ENCODE measurements at regions not wholly inside any gene's neighbourhood (a gene's known extent, or its start where the extent isn't known, plus 50 kb on each side); places are given as distances from the start of the nearest gene placed in this dataset.

- no peak for DNase-seq
Observed at GRCh38 chr3:155029941-155030340, 50.2 kb upstream of the MME start.

GRCh38 chr3:155026999-155027591, 53.0 kb upstream of the MME start:
- no peak for DNase-seq

- DNase-seq = no peak
Observed at GRCh38 chr3:155024006-155024638, 56.0 kb upstream of the MME start.

- DNase-seq = no peak
Observed at GRCh38 chr3:155022896-155023295, 57.2 kb upstream of the MME start.

- no peak for DNase-seq
Observed at GRCh38 chr3:155019575-155019974, 60.5 kb upstream of the MME start.

- no peak for DNase-seq
Observed at GRCh38 chr3:155018621-155019330, 61.3 kb upstream of the MME start.

- no peak for DNase-seq
Observed at GRCh38 chr3:155015776-155016436, 64.2 kb upstream of the MME start.

GRCh38 chr3:155014953-155015352, 65.2 kb upstream of the MME start:
- no peak for DNase-seq

GRCh38 chr3:155013427-155013826, 66.7 kb upstream of the MME start:
- no peak for DNase-seq

- no peak for DNase-seq
Observed at GRCh38 chr3:155012584-155012983, 67.5 kb upstream of the MME start.

- no peak for DNase-seq
Observed at GRCh38 chr3:155010416-155010815, 69.7 kb upstream of the MME start.

- DNase-seq = no peak
Observed at GRCh38 chr3:155009217-155009616, 70.9 kb upstream of the MME start.

GRCh38 chr3:155007729-155008128, 72.4 kb upstream of the MME start:
- no peak for DNase-seq

GRCh38 chr3:155001289-155002010, 78.7 kb upstream of the MME start:
- no peak for DNase-seq

- no peak for DNase-seq
Observed at GRCh38 chr3:154992655-154993054, 87.5 kb upstream of the MME start.

GRCh38 chr3:154990543-154990942, 89.6 kb upstream of the MME start:
- DNase-seq = no peak

- no peak for DNase-seq
Observed at GRCh38 chr3:154987846-154988245, 92.3 kb upstream of the MME start.

GRCh38 chr3:154981664-154982063, 98.5 kb upstream of the MME start:
- no peak for DNase-seq

GRCh38 chr3:154981201-154981600, 98.9 kb upstream of the MME start:
- DNase-seq = no peak

GRCh38 chr3:154979331-154979730, 100.8 kb upstream of the MME start:
- DNase-seq = no peak

GRCh38 chr3:154977666-154978065, 102.5 kb upstream of the MME start:
- DNase-seq = no peak

GRCh38 chr3:154976072-154976983, 103.8 kb upstream of the MME start:
- no peak for DNase-seq

Data from NCI-H1436 (cell line).